WTC11 (cell line): ENCODE measurements at regions not wholly inside any gene's neighbourhood (a gene's known extent, or its start where the extent isn't known, plus 50 kb on each side); places are given as distances from the start of the nearest gene placed in this dataset.

Experiments used
- ATAC-seq: fragments of 200-7000 bp; cut with Tn5 transposase; 2 replicates; pipeline ENCODE4 v1.10.0; 2021; ENCODE audit warnings: mild to moderate bottlenecking, moderate library complexity
- CTCF ChIA-PET: fragments of 300-600 bp; sonication (Branson Sonifier 250); formaldehyde crosslinking; loops from one replicate; lab custom pipeline; 2021; ENCODE audit warnings: antibody characterized with exemption; lab: Charles Lee
- POLR2A ChIA-PET: fragments of 350-600 bp; sonication (Branson Sonifier 250); formaldehyde crosslinking; loops from one replicate; lab custom pipeline; 2021; ENCODE audit warnings: antibody characterized with exemption; lab: Charles Lee
- DNase-seq: peaks from one replicate; pipeline ENCODE4 v3.0.0; 2021; ENCODE audit warnings: low spot score
- H3K27ac Mint-ChIP-seq: 2 replicates; pipeline ENCODE4 v1.8.0; 2021; ENCODE audit warnings: mixed read lengths
- H3K27me3 Mint-ChIP-seq: 2 replicates; pipeline ENCODE4 v1.8.0; 2021; ENCODE audit warnings: low read depth, mild to moderate bottlenecking, moderate library complexity, mixed read lengths
- H3K36me3 Mint-ChIP-seq: 2 replicates; pipeline ENCODE4 v1.8.0; 2021; ENCODE audit warnings: mixed read lengths
- H3K4me1 Mint-ChIP-seq: 2 replicates; pipeline ENCODE4 v1.8.0; 2022; ENCODE audit warnings: mixed read lengths
- H3K4me3 Mint-ChIP-seq: 2 replicates; pipeline ENCODE4 v1.8.0; 2021; ENCODE audit warnings: mild to moderate bottlenecking, moderate library complexity, mixed read lengths
- H3K9me3 Mint-ChIP-seq: 2 replicates; pipeline ENCODE4 v1.8.0; 2021; ENCODE audit warnings: mixed read lengths
- CREM ChIP-seq: sonication (generic); formaldehyde crosslinking; IDR thresholded peaks from 2 replicates; pipeline ENCODE4 v1.8.1; 2022; ENCODE audit warnings: mild to moderate bottlenecking, missing genetic modification reagents, moderate library complexity
- E2F5 ChIP-seq: sonication (generic); formaldehyde crosslinking; IDR thresholded peaks from 2 replicates; pipeline ENCODE4 v1.8.1; 2022; ENCODE audit warnings: mild to moderate bottlenecking, moderate library complexity, missing genetic modification reagents
- ETV6 ChIP-seq: sonication (generic); formaldehyde crosslinking; IDR thresholded peaks from 2 replicates; pipeline ENCODE4 v1.8.1; 2022; ENCODE audit warnings: mild to moderate bottlenecking, missing genetic modification reagents
- FOXK1 ChIP-seq: sonication (generic); formaldehyde crosslinking; IDR thresholded peaks from 2 replicates; pipeline ENCODE4 v1.8.0; 2022; ENCODE audit warnings: mild to moderate bottlenecking, moderate library complexity, missing genetic modification reagents
- FOXP1 ChIP-seq: sonication (generic); formaldehyde crosslinking; IDR thresholded peaks from 2 replicates; pipeline ENCODE4 v1.8.0; 2022; ENCODE audit warnings: missing genetic modification reagents, mild to moderate bottlenecking, moderate library complexity, borderline replicate concordance
- GRHL2 ChIP-seq: fragments of 250-450 bp; sonication (Bioruptor Pico); IDR thresholded peaks from 2 replicates; pipeline ENCODE4 v1.8.0; 2022; ENCODE audit warnings: mild to moderate bottlenecking, moderate library complexity; ENCODE audit not compliant: insufficient replicate concordance, severe bottlenecking
- HMGA2 ChIP-seq: fragments of 250-450 bp; sonication (Bioruptor Pico); IDR thresholded peaks from 2 replicates; pipeline ENCODE4 v1.4.0; 2021; ENCODE audit warnings: mild to moderate bottlenecking, moderate library complexity
- JAZF1 ChIP-seq: fragments of 250-450 bp; sonication (Bioruptor Pico); IDR thresholded peaks from 2 replicates; pipeline ENCODE4 v1.9.0; 2021; ENCODE audit warnings: moderate library complexity, mild to moderate bottlenecking, inconsistent platforms
- MAX ChIP-seq: sonication (generic); formaldehyde crosslinking; IDR thresholded peaks from 2 replicates; pipeline ENCODE4 v1.8.0; 2022; ENCODE audit warnings: mild to moderate bottlenecking, missing genetic modification reagents
- NFATC4 ChIP-seq: fragments of 250-450 bp; sonication (Bioruptor Pico); IDR thresholded peaks from 2 replicates; pipeline ENCODE4 v1.9.0; 2021; ENCODE audit warnings: mild to moderate bottlenecking
- NFYB ChIP-seq: sonication (generic); formaldehyde crosslinking; conservative IDR thresholded peaks from 2 replicates; pipeline ENCODE4 v1.8.0; 2022; ENCODE audit warnings: low read depth, missing genetic modification reagents
- SP1 ChIP-seq: sonication (generic); formaldehyde crosslinking; conservative IDR thresholded peaks from 2 replicates; pipeline ENCODE4 v1.8.1; 2022; ENCODE audit warnings: missing genetic modification reagents
- USF2 ChIP-seq: sonication (generic); formaldehyde crosslinking; IDR thresholded peaks from 2 replicates; pipeline ENCODE4 v1.8.1; 2023; ENCODE audit warnings: mild to moderate bottlenecking, missing genetic modification reagents, moderate library complexity
- ZMAT4 ChIP-seq: fragments of 250-450 bp; sonication (Bioruptor Pico); IDR thresholded peaks from 2 replicates; pipeline ENCODE4 v1.9.0; 2021; ENCODE audit warnings: mild to moderate bottlenecking
- ZNF138 ChIP-seq: sonication (generic); formaldehyde crosslinking; conservative IDR thresholded peaks from 2 replicates; pipeline ENCODE4 v1.8.1; 2022; ENCODE audit warnings: mild to moderate bottlenecking, moderate library complexity, missing genetic modification reagents
- ZNF671 ChIP-seq: fragments of 250-450 bp; sonication (Bioruptor Pico); IDR thresholded peaks from 2 replicates; pipeline ENCODE4 v1.8.0; 2021; ENCODE audit warnings: mild to moderate bottlenecking
- TF ChIP-seq, protein P1 (sequence below): sonication (generic); formaldehyde crosslinking; IDR thresholded peaks from 2 replicates; pipeline ENCODE4 v1.8.1; 2022; ENCODE audit warnings: low read depth, mild to moderate bottlenecking, moderate library complexity, missing genetic modification reagents, borderline replicate concordance
- TF ChIP-seq, protein P2 (sequence below): sonication (generic); formaldehyde crosslinking; IDR thresholded peaks from 2 replicates; pipeline ENCODE4 v1.8.0; 2022; ENCODE audit warnings: mild to moderate bottlenecking, missing genetic modification reagents

GRCh38 chr11:71076525-71077304 lies 175.7 kb downstream of the SHANK2 start:
- H3K9me3 Mint-ChIP-seq: peaks cover 18% of the 10 kb centered on the region
- TF ChIP-seq ZNF671 (CRISPR knock-in tag) (no peak), MAX (no peak), SP1 (CRISPR knock-in tag) (no peak), ETV6 (CRISPR knock-in tag) (no peak), CREM (CRISPR knock-in tag) (no peak), GRHL2 (CRISPR knock-in tag) (no peak), FOXP1 (no peak), NFYB (CRISPR knock-in tag) (no peak), NFATC4 (CRISPR knock-in tag) (no peak), USF2 (no peak), ZNF138 (CRISPR knock-in tag) (no peak), E2F5 (CRISPR knock-in tag) (no peak), HMGA2 (CRISPR knock-in tag) (no peak), JAZF1 (no peak)
- TF ChIP-seq, protein P1, sequence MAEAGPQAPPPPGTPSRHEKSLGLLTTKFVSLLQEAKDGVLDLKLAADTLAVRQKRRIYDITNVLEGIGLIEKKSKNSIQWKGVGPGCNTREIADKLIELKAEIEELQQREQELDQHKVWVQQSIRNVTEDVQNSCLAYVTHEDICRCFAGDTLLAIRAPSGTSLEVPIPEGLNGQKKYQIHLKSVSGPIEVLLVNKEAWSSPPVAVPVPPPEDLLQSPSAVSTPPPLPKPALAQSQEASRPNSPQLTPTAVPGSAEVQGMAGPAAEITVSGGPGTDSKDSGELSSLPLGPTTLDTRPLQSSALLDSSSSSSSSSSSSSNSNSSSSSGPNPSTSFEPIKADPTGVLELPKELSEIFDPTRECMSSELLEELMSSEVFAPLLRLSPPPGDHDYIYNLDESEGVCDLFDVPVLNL (CRISPR knock-in tag): no peak
- TF ChIP-seq, protein P2, sequence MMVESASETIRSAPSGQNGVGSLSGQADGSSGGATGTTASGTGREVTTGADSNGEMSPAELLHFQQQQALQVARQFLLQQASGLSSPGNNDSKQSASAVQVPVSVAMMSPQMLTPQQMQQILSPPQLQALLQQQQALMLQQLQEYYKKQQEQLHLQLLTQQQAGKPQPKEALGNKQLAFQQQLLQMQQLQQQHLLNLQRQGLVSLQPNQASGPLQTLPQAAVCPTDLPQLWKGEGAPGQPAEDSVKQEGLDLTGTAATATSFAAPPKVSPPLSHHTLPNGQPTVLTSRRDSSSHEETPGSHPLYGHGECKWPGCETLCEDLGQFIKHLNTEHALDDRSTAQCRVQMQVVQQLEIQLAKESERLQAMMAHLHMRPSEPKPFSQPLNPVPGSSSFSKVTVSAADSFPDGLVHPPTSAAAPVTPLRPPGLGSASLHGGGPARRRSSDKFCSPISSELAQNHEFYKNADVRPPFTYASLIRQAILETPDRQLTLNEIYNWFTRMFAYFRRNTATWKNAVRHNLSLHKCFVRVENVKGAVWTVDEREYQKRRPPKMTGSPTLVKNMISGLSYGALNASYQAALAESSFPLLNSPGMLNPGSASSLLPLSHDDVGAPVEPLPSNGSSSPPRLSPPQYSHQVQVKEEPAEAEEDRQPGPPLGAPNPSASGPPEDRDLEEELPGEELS: no peak
- no peak overlapping the region for H3K4me3 Mint-ChIP-seq
- POLR2A ChIA-PET: no interaction called here
- peaks cover 22% of the 10 kb centered on the region for H3K4me1 Mint-ChIP-seq
- H3K36me3 Mint-ChIP-seq: peaks cover 52% of the 10 kb centered on the region
- CTCF ChIA-PET: interaction anchor here (0.6 to 3.5 kb wide), 5 partner anchors 10 to 345 kb away, joined by 3 to 21 read pairs (median 3); no protein-coding TSS in a partner anchor
- ATAC-seq (no peak), DNase-seq (no peak)
- H3K27ac Mint-ChIP-seq: no peak overlapping the region
- no peaks in the 10 kb centered on the region for H3K27me3 Mint-ChIP-seq

DNA sequence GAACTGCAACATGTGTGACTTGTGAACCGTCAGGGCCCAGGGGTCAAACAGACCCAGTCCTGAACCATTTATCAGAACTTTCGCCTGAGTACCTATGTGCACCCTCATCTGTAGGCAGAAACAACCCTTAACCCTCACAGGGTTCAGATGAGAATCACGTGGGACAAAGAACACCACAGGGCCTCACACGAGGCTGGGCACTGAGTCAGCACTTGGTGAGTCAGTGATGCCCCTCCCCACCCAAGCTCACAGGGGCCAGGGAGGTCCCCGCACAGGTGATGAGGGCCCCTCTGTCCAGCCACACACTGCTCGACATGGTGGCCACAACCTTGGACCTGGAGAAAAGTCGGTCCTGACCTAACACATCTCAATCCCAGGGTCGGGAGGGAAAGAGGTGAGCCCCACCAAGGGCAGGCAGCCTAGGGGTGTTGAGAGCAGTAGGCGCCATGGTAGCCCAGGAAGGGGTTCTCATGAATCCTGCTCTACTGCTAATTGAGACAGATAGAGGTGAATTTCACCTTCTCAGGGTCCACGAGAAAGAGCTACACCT lies 176.4 kb downstream of the SHANK2 start:
- peaks cover 55% of the 10 kb centered on the region for H3K36me3 Mint-ChIP-seq

More for the DNA sequence above, 176.4 kb downstream of the SHANK2 start:
- TF ChIP-seq ZMAT4 (CRISPR knock-in tag) (no peak), FOXK1 (CRISPR knock-in tag) (no peak)
- TF ChIP-seq, all 79 proteins: peak for 0
- ChIA-PET CTCF (interaction anchor here (0.6 to 3.5 kb wide), 3 partner anchors 11 to 346 kb away, joined by 3 to 21 read pairs (median 3); no protein-coding TSS in a partner anchor), POLR2A (no interaction called here)
- Mint-ChIP-seq H3K27ac (no peak overlapping the region), H3K4me1 (peaks cover 21% of the 10 kb centered on the region), H3K4me3 (no peak overlapping the region), H3K27me3 (no peaks in the 10 kb centered on the region), H3K9me3 (peaks cover 18% of the 10 kb centered on the region)
- ATAC-seq: no peak
- DNase-seq: no peak
